PC-9 (cell line): ENCODE measurements at regions not wholly inside any gene's neighbourhood (a gene's known extent, or its start where the extent isn't known, plus 50 kb on each side); places are given as distances from the start of the nearest gene placed in this dataset.

ENCODE experiments used
- EZH2 ChIP-seq: fragments of 200-600 bp; sonication (generic); IDR thresholded peaks from 2 replicates; pipeline ENCODE4 v1.8.0; 2017; ENCODE audit warnings: antibody characterized with exemption, low read depth
- TF ChIP-seq, protein P1 (sequence below): fragments of 200-600 bp; sonication (generic); conservative IDR thresholded peaks from 2 replicates; pipeline ENCODE4 v1.6.1; 2017; ENCODE audit warnings: mixed run types, antibody characterized with exemption, mild to moderate bottlenecking, moderate library complexity

DNA sequence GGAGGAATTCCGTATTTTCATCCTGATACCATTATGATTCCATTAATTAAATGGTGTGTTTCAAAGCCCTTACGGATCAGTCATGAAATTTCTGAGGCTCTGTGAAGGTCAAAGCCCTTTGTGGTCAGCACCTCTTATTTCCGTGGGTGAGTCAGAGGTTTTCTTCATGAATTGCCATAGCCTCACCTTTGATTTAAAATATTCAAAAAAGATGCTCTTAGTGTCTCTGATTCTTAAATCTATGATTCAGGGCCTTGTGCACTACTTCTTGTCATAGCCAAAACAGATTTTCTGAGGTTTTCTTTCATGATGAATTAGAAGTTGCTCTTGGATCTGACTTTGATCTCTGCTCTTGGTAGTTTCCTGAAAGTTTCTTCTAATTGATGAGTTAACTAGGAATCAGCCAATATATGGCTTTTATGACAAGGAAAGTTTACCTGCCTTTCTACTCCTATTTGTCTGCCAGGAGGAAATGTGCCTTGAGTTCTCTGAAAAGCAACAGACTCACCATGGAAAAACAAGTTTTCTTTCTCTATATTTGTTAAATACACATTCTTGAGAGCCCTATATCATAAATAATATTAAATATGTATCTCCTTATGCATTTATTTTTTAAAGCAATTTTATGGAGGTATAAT lies 613.0 kb downstream of the UTRN start:
- TF ChIP-seq, protein P1, sequence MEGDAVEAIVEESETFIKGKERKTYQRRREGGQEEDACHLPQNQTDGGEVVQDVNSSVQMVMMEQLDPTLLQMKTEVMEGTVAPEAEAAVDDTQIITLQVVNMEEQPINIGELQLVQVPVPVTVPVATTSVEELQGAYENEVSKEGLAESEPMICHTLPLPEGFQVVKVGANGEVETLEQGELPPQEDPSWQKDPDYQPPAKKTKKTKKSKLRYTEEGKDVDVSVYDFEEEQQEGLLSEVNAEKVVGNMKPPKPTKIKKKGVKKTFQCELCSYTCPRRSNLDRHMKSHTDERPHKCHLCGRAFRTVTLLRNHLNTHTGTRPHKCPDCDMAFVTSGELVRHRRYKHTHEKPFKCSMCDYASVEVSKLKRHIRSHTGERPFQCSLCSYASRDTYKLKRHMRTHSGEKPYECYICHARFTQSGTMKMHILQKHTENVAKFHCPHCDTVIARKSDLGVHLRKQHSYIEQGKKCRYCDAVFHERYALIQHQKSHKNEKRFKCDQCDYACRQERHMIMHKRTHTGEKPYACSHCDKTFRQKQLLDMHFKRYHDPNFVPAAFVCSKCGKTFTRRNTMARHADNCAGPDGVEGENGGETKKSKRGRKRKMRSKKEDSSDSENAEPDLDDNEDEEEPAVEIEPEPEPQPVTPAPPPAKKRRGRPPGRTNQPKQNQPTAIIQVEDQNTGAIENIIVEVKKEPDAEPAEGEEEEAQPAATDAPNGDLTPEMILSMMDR = no peak
- TF ChIP-seq EZH2 = no peak
